Ishikawa (cell line): ENCODE measurements at regions not wholly inside any gene's neighbourhood (a gene's known extent, or its start where the extent isn't known, plus 50 kb on each side); places are given as distances from the start of the nearest gene placed in this dataset.

Experiments used
- CEBPB ChIP-seq: IDR thresholded peaks from 2 replicates; pipeline ENCODE4 v1.6.1; 2012
- CREB1 ChIP-seq: IDR thresholded peaks from 2 replicates; pipeline ENCODE4 v1.6.1; 2012; ENCODE audit warnings: low read depth
- EP300 ChIP-seq: IDR thresholded peaks from 2 replicates; pipeline ENCODE4 v1.6.1; 2012; ENCODE audit warnings: borderline replicate concordance
- FOXM1 ChIP-seq: IDR thresholded peaks from 2 replicates; pipeline ENCODE4 v1.6.1; 2012; ENCODE audit warnings: low read depth, borderline replicate concordance
- TAF1 ChIP-seq: IDR thresholded peaks from 2 replicates; pipeline ENCODE4 v1.6.1; 2012; ENCODE audit warnings: low read depth, mild to moderate bottlenecking
- TCF12 ChIP-seq: IDR thresholded peaks from 2 replicates; pipeline ENCODE4 v1.6.1; 2012; ENCODE audit warnings: low read depth
- TEAD4 ChIP-seq: IDR thresholded peaks from 2 replicates; pipeline ENCODE4 v1.6.1; 2012
- ZBTB7A ChIP-seq: IDR thresholded peaks from 2 replicates; pipeline ENCODE4 v1.6.1; 2012; ENCODE audit warnings: low read depth
- TF ChIP-seq, protein P1 (sequence below): IDR thresholded peaks from 2 replicates; pipeline ENCODE4 v1.6.1; 2012
- TF ChIP-seq, protein P2 (sequence below): IDR thresholded peaks from 2 replicates; pipeline ENCODE4 v1.6.1; 2012

- no peak for TF ChIP-seq TAF1
- no peak for TF ChIP-seq ZBTB7A
- no peak for TF ChIP-seq TCF12
- TF ChIP-seq, protein P1, sequence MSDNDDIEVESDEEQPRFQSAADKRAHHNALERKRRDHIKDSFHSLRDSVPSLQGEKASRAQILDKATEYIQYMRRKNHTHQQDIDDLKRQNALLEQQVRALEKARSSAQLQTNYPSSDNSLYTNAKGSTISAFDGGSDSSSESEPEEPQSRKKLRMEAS, result no peak
- TF ChIP-seq, protein P2, sequence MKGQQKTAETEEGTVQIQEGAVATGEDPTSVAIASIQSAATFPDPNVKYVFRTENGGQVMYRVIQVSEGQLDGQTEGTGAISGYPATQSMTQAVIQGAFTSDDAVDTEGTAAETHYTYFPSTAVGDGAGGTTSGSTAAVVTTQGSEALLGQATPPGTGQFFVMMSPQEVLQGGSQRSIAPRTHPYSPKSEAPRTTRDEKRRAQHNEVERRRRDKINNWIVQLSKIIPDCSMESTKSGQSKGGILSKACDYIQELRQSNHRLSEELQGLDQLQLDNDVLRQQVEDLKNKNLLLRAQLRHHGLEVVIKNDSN, result no peak
- TF ChIP-seq FOXM1, result no peak
- TF ChIP-seq EP300, result no peak
- no peak for TF ChIP-seq TEAD4
- no peak for TF ChIP-seq CREB1
- TF ChIP-seq CEBPB, result no peak
Observed at GRCh38 chr6:14652536-14652935, 535.0 kb downstream of the CD83 start.
